Calu3 (cell line): ENCODE measurements at regions not wholly inside any gene's neighbourhood (a gene's known extent, or its start where the extent isn't known, plus 50 kb on each side); places are given as distances from the start of the nearest gene placed in this dataset.

Experiments used
- BruUV-seq: library from RNA; stranded (reverse); fragments of 400-500 nt; replicated peaks from 2 replicates; lab custom pipeline; 2021; lab: Mats Ljungman, UMichigan
- CTCF ChIA-PET: fragments of 300-600 bp; sonication (Branson Sonifier 250); formaldehyde crosslinking; loops from one replicate; lab custom pipeline; 2022; ENCODE audit warnings: antibody characterized with exemption; lab: Charles Lee
- DNase-seq: peaks from one replicate; pipeline ENCODE4 v3.0.0; 2022
- H3K27ac Mint-ChIP-seq: one replicate; pipeline ENCODE4 v1.8.0; 2022; ENCODE audit warnings: mixed read lengths; ENCODE audit not compliant: unreplicated experiment
- H3K27me3 Mint-ChIP-seq: one replicate; pipeline ENCODE4 v1.8.0; 2022; ENCODE audit warnings: mixed read lengths; ENCODE audit not compliant: unreplicated experiment
- H3K36me3 Mint-ChIP-seq: one replicate; pipeline ENCODE4 v1.8.0; 2022; ENCODE audit warnings: mild to moderate bottlenecking, moderate library complexity, mixed read lengths; ENCODE audit not compliant: insufficient read depth, unreplicated experiment
- H3K4me1 Mint-ChIP-seq: one replicate; pipeline ENCODE4 v1.8.0; 2022; ENCODE audit warnings: mild to moderate bottlenecking, low read depth, mixed read lengths; ENCODE audit not compliant: unreplicated experiment
- H3K4me3 Mint-ChIP-seq: one replicate; pipeline ENCODE4 v1.8.0; 2022; ENCODE audit warnings: mild to moderate bottlenecking, low read depth, moderate library complexity, mixed read lengths; ENCODE audit not compliant: unreplicated experiment
- H3K9me3 Mint-ChIP-seq: one replicate; pipeline ENCODE4 v1.8.0; 2022; ENCODE audit warnings: low read depth, mixed read lengths; ENCODE audit not compliant: unreplicated experiment
- intact Hi-C: fragments of 100-400 bp; cut with micrococcal nuclease; formaldehyde crosslinking; loops from one replicate; pipeline ENCODE4 v1.10.0; 2022; ENCODE audit not compliant: unreplicated experiment
- TF ChIP-seq, protein P1 (sequence below): fragments of 200-600 bp; IDR thresholded peaks from one replicate; pipeline ENCODE4 v1.8.0; 2022; ENCODE audit warnings: antibody characterized with exemption; ENCODE audit not compliant: unreplicated experiment

DNA sequence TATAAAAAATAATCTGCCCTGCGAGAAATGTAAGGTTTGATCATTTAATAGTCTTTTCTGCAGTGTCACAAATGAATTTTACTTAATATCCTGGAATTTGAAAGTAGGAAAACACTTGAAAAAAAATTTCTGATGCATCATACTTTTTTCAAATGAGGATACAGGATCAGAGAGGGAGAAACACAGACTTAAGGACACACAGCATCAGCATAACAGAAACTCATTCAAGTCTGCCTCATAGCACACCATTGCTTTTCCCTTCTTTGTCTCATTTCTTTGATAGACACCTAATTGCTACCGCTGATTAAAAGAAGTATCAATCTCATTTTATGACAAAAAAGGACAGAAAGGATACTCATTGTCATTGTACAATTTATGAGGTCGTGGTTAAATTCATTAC, 319.0 kb downstream of the TMEM114 start:
- CTCF ChIA-PET = no interaction called here
- BruUV-seq = no TSS peak

DNA sequence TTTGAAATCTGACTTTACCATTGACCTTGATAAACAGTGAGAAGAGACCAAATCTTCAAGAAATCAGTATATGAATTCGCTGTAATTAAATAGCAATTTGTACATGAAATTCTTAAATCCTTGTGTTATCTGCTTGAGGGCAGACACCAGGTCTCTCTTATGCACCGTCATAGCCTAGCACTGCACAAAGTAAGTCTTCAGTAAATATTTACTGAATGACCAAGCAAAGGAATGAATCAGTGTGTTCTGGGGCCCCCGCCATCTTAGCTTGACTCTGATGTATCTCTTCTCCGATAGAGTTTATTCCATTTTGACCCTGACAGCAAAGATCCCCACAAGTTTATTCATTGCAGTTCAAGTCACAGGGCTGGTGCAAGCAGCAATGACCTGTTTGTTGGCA, 328.0 kb downstream of the TMEM114 start:
- no TSS peak for BruUV-seq
- Mint-ChIP-seq H3K36me3 (no peaks in the 10 kb centered on the region), H3K9me3 (no peaks in the 10 kb centered on the region), H3K27ac (no peak overlapping the region), H3K27me3 (no peaks in the 10 kb centered on the region), H3K4me3 (no peak overlapping the region), H3K4me1 (no peaks in the 10 kb centered on the region)
- CTCF ChIA-PET = no interaction called here
- TF ChIP-seq, protein P1, sequence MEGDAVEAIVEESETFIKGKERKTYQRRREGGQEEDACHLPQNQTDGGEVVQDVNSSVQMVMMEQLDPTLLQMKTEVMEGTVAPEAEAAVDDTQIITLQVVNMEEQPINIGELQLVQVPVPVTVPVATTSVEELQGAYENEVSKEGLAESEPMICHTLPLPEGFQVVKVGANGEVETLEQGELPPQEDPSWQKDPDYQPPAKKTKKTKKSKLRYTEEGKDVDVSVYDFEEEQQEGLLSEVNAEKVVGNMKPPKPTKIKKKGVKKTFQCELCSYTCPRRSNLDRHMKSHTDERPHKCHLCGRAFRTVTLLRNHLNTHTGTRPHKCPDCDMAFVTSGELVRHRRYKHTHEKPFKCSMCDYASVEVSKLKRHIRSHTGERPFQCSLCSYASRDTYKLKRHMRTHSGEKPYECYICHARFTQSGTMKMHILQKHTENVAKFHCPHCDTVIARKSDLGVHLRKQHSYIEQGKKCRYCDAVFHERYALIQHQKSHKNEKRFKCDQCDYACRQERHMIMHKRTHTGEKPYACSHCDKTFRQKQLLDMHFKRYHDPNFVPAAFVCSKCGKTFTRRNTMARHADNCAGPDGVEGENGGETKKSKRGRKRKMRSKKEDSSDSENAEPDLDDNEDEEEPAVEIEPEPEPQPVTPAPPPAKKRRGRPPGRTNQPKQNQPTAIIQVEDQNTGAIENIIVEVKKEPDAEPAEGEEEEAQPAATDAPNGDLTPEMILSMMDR = no peak
- no peak for DNase-seq
- intact Hi-C loops = no loop called here

More for the DNA sequence above, 319.0 kb downstream of the TMEM114 start:
- Mint-ChIP-seq H3K4me1 (no peaks in the 10 kb centered on the region), H3K27me3 (peaks cover 9% of the 10 kb centered on the region), H3K27ac (no peak overlapping the region), H3K9me3 (peaks cover 9% of the 10 kb centered on the region), H3K36me3 (no peaks in the 10 kb centered on the region), H3K4me3 (no peak overlapping the region)
- intact Hi-C loops = no loop called here
- TF ChIP-seq, protein P1 = no peak
- no peak for DNase-seq

DNA sequence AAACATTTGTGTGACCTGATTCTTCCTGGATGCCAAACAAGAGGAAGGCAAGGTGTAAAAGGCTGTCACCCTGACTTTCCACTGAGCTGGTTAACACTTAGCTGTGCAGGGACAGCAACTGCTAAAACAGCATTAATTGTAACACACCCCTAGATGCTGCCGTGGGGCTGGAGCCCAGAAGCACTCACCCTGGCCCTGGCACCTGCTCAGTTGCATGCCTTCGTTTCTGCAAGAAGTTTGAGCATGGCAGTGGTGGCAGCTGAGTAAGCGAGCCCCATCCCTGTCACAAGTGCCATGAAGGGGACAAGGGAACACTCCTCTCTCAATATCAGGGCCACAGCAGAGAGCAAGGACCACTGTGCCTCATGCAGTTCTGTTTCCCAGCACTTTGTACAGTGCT, 330.2 kb downstream of the TMEM114 start:
- Mint-ChIP-seq H3K4me1 (no peaks in the 10 kb centered on the region), H3K4me3 (no peak overlapping the region), H3K27ac (no peak overlapping the region), H3K27me3 (no peaks in the 10 kb centered on the region), H3K36me3 (no peaks in the 10 kb centered on the region), H3K9me3 (peaks cover 2% of the 10 kb centered on the region)
- CTCF ChIA-PET = no interaction called here
- TF ChIP-seq, protein P1 = no peak
- no TSS peak for BruUV-seq
- no peak for DNase-seq
- intact Hi-C loops = no loop called here

DNA sequence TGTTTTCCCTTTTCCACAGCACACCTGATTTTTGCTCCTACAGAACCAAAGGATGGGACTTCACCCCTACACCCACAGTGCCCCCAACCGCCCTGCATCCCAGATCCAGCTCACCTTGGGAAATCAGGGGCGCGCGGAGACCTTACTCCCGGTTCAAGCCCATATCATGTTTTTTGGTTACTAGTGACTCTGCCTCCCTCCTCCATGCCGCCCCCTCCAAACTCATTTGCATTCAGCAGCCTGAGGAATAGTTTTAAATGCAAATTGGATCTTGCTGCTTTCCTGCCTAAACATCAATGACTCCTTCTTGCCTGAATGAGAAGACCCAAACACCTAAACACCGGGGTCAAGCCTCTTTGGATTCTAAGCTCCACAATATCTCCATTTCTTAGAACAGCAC, 331.8 kb downstream of the TMEM114 start:
- H3K27ac Mint-ChIP-seq = no peak overlapping the region
- H3K4me3 Mint-ChIP-seq = no peak overlapping the region
- intact Hi-C loops = no loop called here
- H3K27me3 Mint-ChIP-seq = no peaks in the 10 kb centered on the region
- CTCF ChIA-PET = no interaction called here
- TF ChIP-seq, protein P1 = no peak
- BruUV-seq = no TSS peak
- H3K4me1 Mint-ChIP-seq = no peaks in the 10 kb centered on the region
- H3K9me3 Mint-ChIP-seq = peaks cover 2% of the 10 kb centered on the region
- DNase-seq = no peak
- no peaks in the 10 kb centered on the region for H3K36me3 Mint-ChIP-seq
